Tibial artery (tissue), 4 donors: ENCODE measurements at regions not wholly inside any gene's neighbourhood (a gene's known extent, or its start where the extent isn't known, plus 50 kb on each side); places are given as distances from the start of the nearest gene placed in this dataset.

Experiments used
- DNase-seq, 2 donors: peaks; one replicate each; pipeline ENCODE4 v3.0.0-alpha.2; 2019
- H3K27ac ChIP-seq, 2 donors: fragments of 200-600 bp; sonication (generic) in 1 of 2; 1 replicate in 1 of 2; 2 replicates in 1 of 2; pipeline ENCODE4 v1.5.1; 2018 to 2019; ENCODE audit warnings: mild to moderate bottlenecking in 1 of 2
- H3K27me3 ChIP-seq, 2 donors: fragments of 200-600 bp; sonication (generic) in 1 of 2; one replicate each; pipeline versions ENCODE4 v1.5.1 to v1.6.0; 2016 to 2019
- H3K36me3 ChIP-seq, 3 donors: fragments of 200-600 bp; sonication (generic) in 2 of 3; one replicate each; pipeline ENCODE4 v1.5.1; 2016 to 2019; ENCODE audit warnings: mild to moderate bottlenecking in 2 of 3
- H3K4me1 ChIP-seq, 4 donors: fragments of 200-600 bp; sonication (generic) in 2 of 4; 1 replicate in 3 of 4; 2 replicates in 1 of 4; pipeline ENCODE4 v1.5.1; 2016 to 2019
- H3K4me3 ChIP-seq, 2 donors: fragments of 200-600 bp; sonication (generic) in 1 of 2; 1 replicate in 1 of 2; 2 replicates in 1 of 2; pipeline ENCODE4 v1.5.1; 2018 to 2019; ENCODE audit warnings: mild to moderate bottlenecking in 2 of 2
- H3K9me3 ChIP-seq, 3 donors: fragments of 200-600 bp; sonication (generic) in 1 of 3; one replicate each; pipeline ENCODE4 v1.5.1; 2016 to 2019
- CTCF ChIP-seq, 2 experiments: fragments of 200-600 bp in 1 of 2; fragments of 450-650 bp in 1 of 2; IDR thresholded peaks; one replicate each; pipeline ENCODE4 v1.5.1; 2017 to 2019; ENCODE audit warnings: antibody characterized with exemption in 2 of 2, mild to moderate bottlenecking in 1 of 2, moderate library complexity in 1 of 2
- intact Hi-C: fragments of 100-400 bp; cut with DNase I; formaldehyde crosslinking; loops from one replicate; pipeline ENCODE4 v1.15.0; 2023; ENCODE audit warnings: low total_unique reads

DNA sequence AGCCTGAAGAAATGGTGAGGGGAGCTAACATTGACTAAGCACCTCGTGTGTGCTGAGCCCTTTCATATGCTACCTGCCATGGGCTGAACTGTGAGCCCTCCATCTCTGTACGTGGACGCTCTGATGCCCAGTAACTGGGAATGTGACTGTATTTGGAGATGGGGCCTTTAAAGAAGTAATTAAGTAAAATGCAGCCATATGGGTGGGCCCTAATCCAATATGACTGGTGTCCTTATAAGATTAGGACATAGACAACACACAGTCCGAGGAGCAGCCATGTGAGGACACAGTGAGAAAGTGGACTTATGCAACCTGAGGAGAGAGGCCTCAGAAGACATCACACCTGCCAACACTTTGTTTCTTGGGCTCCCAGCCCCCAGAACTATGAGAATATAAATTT is 92.7 kb upstream of the ATP1B1 start:
- no peak for TF ChIP-seq CTCF (IDR thresholded peaks at IDR 0.05)
- Histone ChIP-seq H3K27ac (no peak overlapping the region), H3K4me3 (no peak overlapping the region), H3K4me1 (no peaks in the 10 kb centered on the region), H3K9me3 (no peaks in the 10 kb centered on the region), H3K27me3 (no peaks in the 10 kb centered on the region), H3K36me3 (no peaks in the 10 kb centered on the region)
- no peak for DNase-seq
- intact Hi-C loops, result no loop called here

DNA sequence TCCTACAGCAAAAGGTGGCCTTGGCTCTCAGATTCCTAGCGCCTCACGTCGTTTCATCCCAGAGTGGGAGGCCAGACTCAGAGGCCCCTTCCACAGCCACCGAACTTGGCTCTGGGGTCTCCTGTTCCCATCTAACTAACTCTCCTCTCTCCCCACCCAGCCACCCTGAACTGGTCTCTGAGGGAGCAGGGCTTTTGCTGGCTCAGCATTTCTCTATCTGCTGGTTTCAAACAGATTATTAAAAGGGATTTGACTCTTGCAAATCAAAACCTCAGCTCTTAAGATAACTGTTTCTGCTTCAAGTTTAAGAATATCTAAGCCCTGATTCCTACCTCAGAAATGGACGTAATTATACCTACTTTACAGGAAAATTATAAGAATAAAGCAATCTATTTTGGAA is 91.0 kb upstream of the ATP1B1 start:
- Histone ChIP-seq H3K4me1 (no peaks in the 10 kb centered on the region), H3K27ac (no peak overlapping the region), H3K27me3 (no peaks in the 10 kb centered on the region), H3K36me3 (no peaks in the 10 kb centered on the region), H3K4me3 (no peak overlapping the region), H3K9me3 (no peaks in the 10 kb centered on the region)
- no peak for TF ChIP-seq CTCF (IDR thresholded peaks at IDR 0.05)
- intact Hi-C loops, result no loop called here
- no peak for DNase-seq

- Histone ChIP-seq H3K4me1 (no peaks in the 10 kb centered on the region), H3K9me3 (no peaks in the 10 kb centered on the region), H3K27ac (no peak overlapping the region), H3K36me3 (no peaks in the 10 kb centered on the region), H3K4me3 (no peak overlapping the region), H3K27me3 (no peaks in the 10 kb centered on the region)
- TF ChIP-seq CTCF (IDR thresholded peaks at IDR 0.05), result no peak
- no peak for DNase-seq
- intact Hi-C loops, result no loop called here
Observed at GRCh38 chr1:169018751-169019150, 87.7 kb upstream of the ATP1B1 start.

DNA sequence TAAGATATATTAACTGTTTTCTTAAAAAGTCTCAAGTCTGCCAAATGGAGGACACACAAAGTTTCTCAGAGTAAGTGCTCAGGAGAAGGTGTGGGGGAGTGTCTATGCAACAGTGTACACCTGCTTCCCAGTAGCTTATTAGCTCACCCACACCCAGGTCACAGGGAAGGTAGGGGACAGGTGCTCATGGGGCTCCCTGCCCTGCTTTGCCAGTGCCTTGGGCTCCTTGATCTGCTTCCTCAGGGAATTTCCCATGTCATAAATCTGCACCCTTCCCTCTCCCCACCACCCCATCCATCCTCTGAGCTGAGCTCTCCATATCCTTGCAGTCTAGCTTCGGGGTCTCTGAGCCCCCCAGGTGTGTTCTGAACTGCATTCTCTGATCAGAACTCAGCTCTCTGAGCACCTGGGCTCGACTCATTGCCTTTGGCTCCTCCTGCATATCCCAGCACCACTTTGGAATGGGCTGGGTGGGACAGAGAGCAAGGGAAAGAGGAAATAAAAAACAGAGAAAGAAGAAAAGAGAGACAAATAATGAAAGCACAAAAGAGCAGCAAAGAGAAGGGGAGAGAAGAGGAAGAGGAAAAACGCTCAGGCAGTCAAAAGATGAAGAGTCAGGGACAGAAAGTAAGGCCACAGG is 87.0 kb upstream of the ATP1B1 start:
- intact Hi-C loops, result no loop called here
- Histone ChIP-seq H3K4me1 (no peaks in the 10 kb centered on the region), H3K9me3 (no peaks in the 10 kb centered on the region), H3K36me3 (no peaks in the 10 kb centered on the region), H3K27me3 (no peaks in the 10 kb centered on the region), H3K27ac (no peak overlapping the region), H3K4me3 (no peak overlapping the region)
- no peak for DNase-seq
- TF ChIP-seq CTCF (IDR thresholded peaks at IDR 0.05), result no peak

- H3K4me3 ChIP-seq, result no peak overlapping the region
- no peaks in the 10 kb centered on the region for H3K27me3 ChIP-seq
- no peaks in the 10 kb centered on the region for H3K9me3 ChIP-seq
- no peak for TF ChIP-seq CTCF (IDR thresholded peaks at IDR 0.05)
- no peaks in the 10 kb centered on the region for H3K4me1 ChIP-seq
- no peaks in the 10 kb centered on the region for H3K36me3 ChIP-seq
- no peak for DNase-seq
- H3K27ac ChIP-seq, result no peak overlapping the region
- intact Hi-C loops, result no loop called here
Observed at GRCh38 chr1:169020684-169021083, 85.8 kb upstream of the ATP1B1 start.

GRCh38 chr1:169022648-169023047 is 83.8 kb upstream of the ATP1B1 start:
- no peak for TF ChIP-seq CTCF (IDR thresholded peaks at IDR 0.05)
- H3K27ac ChIP-seq, result no peak overlapping the region
- DNase-seq, result no peak
- H3K27me3 ChIP-seq, result no peaks in the 10 kb centered on the region
- H3K4me3 ChIP-seq, result no peak overlapping the region
- no peaks in the 10 kb centered on the region for H3K4me1 ChIP-seq
- H3K9me3 ChIP-seq, result no peaks in the 10 kb centered on the region
- intact Hi-C loops, result no loop called here
- H3K36me3 ChIP-seq, result no peaks in the 10 kb centered on the region
